Astrocyte of the hippocampus (primary cell): ENCODE measurements at regions not wholly inside any gene's neighbourhood (a gene's known extent, or its start where the extent isn't known, plus 50 kb on each side); places are given as distances from the start of the nearest gene placed in this dataset.
A peak's percentile ranks its signal among the peaks of the same experiment; 100 is the strongest.

ENCODE experiments used
- DNase-seq: peaks from one replicate; pipeline ENCODE4 v3.0.0; 2011; ENCODE audit warnings: low read depth, low spot score

DNA sequence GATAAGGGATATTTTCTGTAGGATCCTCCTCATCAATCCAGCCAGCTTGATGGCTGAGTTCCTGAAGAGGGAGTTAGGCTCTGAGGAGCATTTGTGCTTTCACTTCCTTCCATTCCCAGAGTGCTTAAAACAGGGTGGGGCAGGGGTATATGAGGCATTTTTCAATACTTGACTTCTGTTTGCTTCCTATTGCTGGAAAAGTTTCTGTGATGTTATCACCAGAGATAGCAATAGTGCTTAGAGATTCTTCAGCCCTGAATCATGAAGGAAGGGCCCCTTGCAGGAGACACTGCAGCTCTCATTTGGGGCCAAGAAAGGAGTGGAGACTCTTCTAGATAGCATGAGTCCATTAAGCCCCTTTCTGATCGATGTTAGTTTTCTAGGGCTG is 166.7 kb upstream of the RPS6KA3 start:
- no peak for DNase-seq

DNA sequence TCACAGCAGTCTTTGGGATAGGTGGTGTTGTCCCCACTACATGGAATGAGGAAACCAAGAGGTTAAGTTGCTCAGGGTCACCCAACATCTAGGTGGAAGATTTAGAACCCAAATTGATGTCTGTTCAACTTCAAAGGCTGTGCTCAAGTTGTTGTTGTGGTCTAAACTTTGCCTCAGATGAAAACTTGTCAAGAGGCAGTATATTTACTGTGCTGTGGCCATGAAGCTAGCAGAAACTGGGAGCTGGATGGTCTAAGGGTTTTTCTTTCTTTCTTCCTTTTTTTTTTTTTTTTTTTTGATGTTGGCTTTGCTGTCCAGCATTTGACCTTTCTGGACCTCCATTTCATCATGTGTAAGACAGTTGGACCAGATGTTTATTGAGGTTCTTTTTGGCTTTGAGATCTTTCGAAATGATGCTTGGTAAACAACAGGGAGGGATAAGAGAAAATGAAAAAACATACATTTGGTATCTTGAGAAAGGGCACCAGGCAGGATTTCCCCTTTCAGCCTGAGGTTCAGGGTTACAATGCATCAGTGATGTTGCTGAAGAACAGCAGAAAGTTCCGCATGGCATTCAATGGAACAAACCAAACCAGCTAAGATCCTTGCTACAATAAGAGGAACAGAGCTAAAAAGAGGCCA is 166.2 kb upstream of the RPS6KA3 start:
- DNase-seq: no peak

DNA sequence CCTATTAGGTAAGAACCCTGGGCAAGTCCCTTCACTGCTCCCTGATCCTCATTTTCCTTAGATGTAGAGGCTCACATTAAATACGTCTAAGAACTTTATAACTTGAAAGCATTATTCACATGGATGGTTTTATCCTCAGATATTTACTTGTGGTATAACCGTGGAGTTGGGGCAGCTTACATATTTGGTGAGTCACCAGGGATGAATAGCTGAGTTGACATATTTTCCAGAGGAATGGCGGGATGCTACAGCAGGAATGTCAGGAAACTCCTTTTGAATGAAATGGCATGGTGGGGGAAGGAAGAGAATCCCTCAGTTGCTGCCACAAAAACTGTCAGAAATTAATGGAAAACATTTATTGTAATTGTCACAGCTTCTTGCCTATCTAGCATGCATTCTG is 165.3 kb upstream of the RPS6KA3 start:
- peak; percentile 54 for DNase-seq

DNA sequence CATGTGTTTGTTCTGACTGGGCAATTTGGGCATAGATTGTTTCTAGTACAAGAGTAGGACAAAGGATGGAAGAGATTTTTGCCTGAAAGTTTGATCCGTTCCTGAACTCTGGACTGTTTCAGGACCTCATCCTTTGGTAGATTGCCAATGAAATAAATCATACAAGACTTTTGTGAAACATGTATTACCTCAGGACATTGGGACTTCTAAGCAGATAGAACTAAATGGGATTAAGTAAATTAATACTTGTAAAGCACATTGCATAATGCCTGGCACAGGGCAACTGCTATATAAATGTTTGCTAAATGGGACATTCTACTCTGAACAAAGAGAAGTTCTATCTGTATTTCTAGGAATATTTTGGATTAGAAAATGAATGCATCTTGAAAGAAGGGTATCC is 164.8 kb upstream of the RPS6KA3 start:
- DNase-seq: no peak

DNA sequence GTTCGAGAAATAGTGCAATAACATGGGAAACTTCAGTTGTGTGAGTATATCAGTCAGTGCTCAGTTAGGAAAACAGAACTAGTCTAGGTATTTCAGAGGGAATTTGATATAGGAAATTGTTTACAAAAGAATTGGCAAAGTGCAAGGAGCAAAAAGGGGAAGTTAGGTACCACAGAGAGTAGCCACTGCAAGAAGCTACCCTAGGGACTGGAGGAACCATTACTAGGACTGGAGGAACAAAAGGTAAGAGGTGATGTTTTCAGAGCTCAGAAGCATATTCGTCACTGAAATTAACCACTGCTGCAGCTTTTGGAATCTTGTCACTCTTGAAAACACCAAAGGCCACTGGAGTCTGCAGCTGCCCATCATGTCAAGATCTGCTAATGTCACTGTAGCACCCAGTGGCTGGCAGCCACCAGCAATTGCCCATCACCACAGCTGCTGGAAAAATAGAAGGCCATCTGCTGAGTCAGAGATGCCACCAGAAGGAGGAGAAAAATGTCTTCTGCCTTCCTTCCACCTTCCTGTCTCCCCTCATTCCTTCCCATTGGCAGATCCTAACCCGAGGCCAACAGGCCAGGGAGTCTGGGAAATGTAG is 160.6 kb upstream of the RPS6KA3 start:
- DNase-seq: no peak

DNA sequence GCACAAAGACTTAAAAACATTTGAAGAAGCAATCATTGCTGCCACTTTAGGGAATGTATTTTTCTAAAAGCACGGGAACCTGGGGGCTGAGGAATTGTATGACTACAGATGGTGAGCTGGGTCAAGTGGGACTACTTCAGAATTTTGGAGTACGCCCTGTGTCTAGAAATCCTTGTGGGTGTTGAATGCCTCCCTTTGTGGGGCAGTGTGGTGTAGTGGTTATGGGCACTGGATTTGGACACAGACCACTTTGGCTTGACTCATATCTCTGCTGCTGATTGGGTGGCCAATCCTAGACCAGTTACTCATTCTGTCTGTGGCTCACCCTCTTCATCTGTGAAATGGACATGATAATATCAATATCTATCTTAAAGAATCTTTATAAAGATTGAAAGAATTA is 155.0 kb upstream of the RPS6KA3 start:
- DNase-seq: no peak

DNA sequence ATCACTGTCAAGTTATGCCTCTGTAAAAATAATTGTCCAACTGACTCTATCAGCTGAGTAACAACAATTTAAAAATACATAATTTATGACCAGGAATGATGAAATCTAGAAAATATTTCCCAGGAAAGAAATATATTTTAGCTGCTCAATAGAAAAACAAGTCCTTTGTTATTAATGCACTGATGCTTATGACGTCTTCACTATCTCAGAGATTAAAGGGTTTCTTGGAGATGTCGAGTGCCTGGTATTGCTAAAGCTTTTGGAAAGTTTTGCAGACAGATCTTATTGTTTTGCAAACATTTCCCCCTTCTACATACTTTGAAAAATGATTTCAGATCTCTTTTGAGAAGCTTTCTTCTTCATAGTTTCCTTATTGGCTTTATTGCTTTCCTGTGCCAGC is 154.6 kb upstream of the RPS6KA3 start:
- no peak for DNase-seq

DNA sequence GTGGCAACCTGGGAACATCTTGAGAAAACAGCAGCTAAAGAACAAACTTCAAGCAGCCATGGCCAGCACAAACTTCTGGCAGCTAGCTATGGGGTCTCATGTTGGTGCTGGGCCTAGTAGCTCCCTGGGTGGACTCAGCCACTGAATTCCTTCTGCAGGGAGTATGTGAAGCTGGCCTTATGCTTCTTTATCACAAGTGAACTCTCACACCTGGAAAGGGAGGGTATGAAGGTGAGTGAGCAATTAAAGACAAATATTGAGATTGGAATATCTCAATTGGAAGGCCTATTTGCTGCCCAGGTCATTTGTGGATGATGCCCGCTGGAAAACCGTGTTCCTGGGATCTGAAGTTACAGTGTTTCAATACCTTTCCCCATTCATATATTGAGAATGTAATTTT is 153.3 kb upstream of the RPS6KA3 start:
- DNase-seq: no peak

DNA sequence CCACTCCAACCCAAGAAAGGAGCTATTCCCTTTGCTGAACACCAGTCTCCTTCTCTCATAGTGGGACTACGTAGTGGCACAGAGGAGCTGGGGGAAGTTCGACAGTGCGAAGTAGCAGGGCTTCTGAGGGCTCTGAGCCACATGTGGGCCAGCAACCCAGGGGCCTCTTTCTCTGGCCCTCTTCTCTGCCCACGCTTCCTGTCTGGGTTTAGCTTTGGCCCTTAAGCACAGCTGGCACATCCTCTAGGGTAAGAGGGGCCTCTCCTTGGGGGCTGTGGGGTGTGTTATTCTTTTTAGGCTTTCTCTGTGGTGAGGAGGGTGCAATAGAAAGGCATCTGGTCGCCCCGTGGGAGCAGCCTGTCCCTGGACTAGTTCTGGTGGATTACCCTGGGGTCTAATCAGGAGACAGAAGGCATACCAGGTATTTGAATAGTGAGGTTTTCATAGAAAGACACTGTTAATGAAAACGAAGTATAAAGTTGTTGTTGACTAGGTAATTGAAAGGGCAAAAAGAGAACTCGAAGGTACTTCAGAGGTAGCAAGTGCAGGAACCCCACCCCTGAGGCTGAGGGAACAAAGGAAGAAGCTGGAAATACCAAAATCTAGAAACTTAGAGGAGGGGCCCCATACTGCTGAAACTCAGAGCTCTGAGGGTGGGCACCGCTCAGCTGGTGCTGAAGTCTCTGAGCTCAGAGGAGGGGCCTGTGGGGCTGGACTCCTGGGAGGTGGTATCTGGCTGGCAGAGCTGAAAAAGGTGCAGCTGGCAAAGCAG is 151.9 kb upstream of the RPS6KA3 start:
- DNase-seq: no peak

DNA sequence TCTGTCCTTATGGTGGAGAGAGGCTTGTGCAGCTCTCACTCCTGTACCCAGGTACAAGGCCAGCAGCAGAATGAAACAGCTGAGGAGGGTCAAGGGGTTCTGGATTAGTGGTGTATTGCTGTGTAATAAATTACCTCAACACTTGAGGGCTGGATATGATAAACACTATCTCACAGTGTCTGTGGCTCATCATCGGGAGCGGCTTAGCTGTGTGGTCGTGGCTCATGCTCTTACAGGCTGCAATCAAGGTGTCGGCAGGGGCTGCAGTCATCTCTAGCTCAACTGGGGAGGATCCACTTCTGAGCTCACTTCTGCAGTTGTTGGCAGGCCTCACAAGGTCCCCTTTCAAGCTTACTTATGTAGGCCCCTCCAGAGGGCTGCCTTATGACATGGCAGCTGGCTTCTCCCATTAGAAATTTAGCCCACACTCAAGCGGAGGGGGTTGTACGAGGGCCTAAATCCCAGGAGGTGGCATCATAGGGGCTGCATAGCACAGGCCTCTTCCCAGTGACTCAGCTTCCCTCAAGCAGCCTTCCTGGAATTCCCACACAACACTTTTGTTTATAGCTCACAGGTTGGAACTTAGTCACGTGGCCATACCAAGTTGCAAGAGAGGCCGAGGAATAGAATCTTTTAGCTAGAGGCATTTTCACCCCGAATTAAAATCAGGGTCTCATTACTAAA is 148.2 kb upstream of the RPS6KA3 start:
- DNase-seq: peak; percentile 19

DNA sequence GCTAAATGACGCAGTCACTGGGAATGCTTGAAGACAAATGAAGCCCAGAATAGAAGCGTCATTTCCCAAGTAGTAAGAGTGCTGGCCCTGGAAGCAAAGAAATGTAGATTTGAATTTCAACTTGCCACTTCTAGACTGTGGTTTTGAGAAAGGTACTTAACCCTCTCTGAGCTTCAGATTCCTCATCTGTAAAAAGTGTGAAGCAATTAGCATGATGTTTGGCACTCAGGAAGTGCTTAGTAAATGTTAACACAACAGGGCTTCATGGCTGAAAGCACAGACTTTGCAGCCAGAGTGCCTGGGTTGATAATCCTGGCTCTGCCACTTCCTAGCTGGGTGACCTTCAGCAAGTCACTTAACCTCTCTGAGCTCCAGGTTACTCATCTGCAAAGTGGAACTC is 147.4 kb upstream of the RPS6KA3 start:
- DNase-seq: peak; percentile 14

DNA sequence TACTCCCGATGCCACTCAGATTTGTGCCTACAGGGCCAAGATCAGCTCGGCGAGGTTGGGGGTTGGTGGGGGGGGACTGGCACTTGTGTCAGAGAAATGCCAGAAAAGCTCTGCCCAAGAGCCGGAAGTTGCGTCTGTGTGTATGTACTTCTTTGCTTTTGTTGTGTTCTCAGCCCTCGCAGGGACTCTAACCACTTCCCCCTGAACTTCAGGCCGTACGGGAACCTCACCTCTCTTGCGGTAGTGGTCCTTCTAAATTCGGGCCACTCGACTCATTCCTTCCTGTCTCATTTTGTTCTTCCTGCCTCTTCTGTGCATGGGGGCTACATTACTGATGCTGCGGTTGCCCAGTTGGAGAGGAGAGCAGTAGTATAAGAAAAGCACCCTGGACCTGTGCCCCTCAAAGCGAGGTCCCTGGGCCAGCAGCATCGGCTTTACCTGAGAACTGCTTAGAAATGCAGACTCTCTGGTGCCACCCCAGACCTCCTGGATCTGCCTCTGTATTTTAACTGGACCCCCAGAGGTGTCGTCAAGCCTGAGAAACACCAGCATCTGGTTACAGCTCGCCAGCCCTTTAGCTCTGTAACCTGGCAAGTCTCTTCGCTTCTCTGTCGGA is 146.3 kb upstream of the RPS6KA3 start:
- DNase-seq: no peak

DNA sequence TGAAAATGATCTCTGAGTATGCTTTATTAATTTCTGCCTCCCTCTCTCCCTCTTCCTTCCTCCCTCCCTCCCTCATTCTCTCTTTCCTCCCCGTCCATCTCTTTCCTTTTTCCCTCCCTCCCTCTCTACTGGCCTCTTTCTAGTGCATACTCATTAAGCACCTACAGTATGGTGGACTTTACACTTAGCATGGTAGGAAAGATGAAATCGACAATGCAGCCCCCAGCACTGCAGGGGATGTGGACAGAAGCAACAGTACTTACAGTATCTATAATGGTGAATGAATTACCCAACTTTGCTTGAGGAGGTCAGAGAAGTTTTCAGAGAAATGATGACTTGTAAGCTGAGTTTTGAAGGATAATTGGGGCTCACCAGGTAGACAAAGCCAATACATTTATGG is 143.8 kb upstream of the RPS6KA3 start:
- no peak for DNase-seq

DNA sequence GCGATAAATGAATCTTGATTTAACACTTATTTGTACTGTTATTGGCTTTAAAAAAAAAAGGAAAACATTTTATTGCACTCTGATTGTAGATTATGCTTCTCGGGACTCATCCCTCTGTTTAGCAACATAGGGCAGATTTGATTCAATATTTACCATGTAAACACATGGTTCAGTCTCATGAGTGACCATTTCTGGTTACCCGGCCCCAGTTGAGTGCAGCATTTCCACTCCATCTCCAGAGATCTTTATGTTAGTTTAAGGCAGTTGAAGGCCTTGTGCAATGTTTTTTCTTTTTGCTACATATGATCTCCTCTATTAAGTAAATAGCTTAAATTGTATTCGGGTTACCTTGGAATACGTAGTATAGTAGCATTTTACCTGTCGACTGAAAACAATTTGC is 143.3 kb upstream of the RPS6KA3 start:
- no peak for DNase-seq

DNA sequence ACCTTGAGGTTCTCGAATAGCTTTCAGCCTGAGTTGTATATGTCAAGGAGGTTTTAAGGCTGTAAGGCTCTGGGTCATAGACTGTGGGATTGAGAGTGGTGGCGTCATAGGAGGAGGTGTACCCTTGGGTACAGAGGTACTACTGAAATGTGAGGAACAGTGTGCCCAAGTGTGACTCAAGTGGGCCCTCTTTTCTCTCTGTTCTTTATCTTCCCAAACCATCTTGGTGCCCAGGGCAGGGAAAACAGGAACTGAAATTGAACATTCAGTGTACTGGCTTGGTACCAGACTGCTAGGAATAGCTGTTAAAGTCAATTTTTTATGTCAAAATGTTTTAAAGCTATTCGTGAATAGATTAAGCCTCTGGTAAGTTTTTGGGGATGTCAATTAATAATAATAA is 136.2 kb upstream of the RPS6KA3 start:
- DNase-seq: no peak

DNA sequence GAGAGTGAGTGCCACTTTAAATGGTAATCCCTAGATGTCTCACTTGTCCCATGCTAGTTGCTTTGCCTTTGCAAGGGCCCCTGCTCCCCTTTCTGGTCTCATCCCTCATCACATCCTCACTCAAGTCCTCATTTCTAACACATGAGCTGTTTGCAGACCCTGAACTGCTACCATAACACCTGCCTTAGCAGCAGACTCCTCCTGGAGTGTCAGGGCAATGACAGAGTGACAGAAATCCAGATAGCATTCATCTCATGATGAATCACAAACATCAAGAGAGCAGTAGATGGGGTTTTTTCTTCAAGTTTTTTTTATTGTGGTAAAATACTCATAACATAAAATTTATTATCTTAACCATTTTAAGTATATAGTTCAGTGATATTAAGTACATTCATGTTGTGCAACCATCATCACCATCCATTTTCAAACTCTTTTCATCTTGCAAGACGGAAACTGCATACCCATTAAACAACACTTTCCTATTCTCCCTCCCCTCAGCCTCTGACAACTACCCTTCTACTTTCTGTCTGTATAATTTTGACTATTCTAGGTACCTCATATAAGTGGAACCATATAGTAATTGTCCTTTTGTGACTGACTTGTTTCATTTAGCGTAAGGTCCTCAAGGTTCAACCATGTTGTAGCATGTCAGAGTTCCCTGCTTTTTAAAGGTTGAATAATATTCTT is 133.2 kb upstream of the RPS6KA3 start:
- no peak for DNase-seq

DNA sequence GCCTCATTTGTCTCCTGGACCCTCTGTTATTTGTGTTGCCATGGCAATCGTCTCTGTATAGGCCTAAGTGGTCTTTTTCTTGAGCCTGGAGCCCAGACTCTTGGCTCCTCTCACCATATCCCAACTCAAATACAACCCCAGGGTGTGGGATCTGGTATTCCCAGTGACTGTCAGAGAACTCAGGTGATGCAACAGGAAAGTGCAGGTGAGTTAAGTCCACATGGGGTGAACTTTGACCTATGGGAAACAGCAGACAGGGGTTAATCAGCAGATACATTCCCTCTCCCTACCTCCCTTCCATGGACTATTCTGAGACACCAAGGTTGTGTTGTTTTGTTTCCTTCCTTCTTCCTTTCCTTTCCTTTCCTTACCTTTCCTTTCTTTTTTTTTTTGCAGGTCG is 130.9 kb upstream of the RPS6KA3 start:
- no peak for DNase-seq

DNA sequence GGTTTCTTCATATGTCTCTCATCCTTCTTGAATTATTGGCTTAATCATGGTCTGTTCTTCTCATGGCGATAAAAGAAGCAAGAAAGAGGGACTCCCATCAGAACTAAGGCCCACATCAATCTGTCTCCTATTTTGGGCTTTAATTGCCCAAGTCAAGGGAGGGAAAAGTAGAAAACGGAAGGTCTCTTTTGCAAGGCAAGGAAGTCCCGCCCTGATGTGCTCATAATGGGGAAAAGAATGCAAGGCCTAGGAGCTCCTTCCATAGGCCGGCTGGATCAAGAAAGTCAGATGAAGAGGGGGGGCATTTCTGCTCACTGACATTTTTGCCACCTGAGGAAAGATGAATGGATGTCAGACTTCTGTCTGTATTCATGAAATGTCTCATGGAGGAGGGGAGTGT is 127.7 kb upstream of the RPS6KA3 start:
- DNase-seq: no peak

DNA sequence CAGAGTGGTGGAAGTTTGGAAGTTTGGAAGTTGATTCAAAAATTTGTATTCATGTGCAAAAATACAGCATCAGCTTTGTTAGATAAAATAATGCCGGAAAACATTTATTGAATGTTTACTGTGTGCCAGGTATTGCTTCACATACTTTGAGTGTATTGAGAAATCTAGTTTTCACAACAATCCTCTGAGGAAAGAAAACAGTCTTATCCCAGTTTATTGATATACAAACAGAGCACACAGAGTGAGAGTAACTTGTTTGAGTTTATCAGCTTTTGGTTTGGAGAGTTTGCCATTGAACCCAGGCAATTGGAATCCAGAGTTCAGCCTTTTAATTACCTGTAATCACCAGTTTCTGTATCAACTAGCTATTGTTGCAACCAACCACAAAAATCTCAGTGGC is 127.2 kb upstream of the RPS6KA3 start:
- DNase-seq: no peak

DNA sequence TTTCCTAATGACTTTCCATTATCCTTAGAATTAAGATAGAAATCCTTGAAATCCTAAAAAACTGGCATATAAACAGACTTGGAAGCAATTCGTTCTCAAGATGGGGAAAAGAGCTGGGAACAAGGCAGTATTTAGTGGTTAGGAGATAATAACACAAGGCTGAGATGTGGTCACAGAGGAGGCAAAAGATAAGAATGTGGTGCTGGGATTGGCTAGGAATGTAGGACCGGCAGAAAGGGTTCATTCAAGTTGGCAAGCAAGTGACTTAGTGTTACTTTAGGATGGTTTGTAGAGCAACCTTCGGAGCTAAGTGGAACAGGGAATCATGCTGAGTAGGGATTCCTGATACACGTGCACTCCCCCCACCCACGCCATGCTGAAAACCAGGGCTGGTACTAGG is 121.9 kb upstream of the RPS6KA3 start:
- DNase-seq: peak; percentile 38

DNA sequence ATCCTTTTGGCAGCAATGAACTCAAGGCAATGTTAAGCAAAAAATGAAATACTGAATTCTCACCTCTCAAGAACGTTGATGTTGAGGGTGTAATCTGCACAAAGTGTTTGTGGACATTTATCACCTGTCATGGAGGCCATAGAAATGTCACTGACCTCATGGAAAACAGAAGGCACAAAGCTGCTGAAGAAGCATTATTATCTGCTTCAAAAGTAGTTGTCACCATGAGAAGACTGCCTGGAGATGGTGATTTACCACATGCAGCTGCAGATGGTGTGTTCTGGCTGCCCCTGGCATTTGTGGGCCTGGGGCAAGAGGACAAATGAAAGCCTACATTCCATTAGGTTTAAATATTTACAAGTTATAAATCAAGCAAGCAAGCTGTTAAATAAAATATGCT is 116.8 kb upstream of the RPS6KA3 start:
- no peak for DNase-seq
